OCI-LY3 (cell line): ENCODE measurements at regions not wholly inside any gene's neighbourhood (a gene's known extent, or its start where the extent isn't known, plus 50 kb on each side); places are given as distances from the start of the nearest gene placed in this dataset.

Source experiments
- H2AFZ ChIP-seq: fragments of 200-600, 300-600 bp; shearing (Covaris generic); 2 replicates; pipeline ENCODE4 v1.6.0; 2014; ENCODE audit warnings: antibody characterized with exemption, low read depth, low read length
- H3K27ac ChIP-seq: fragments of 200-600, 300-600 bp; sonication (generic); 2 replicates; pipeline ENCODE4 v1.5.1; 2014; ENCODE audit warnings: mild to moderate bottlenecking, low read length, moderate library complexity, mixed read lengths
- H3K27me3 ChIP-seq: fragments of 200-600, 300-600 bp; sonication (generic); 2 replicates; pipeline ENCODE4 v1.6.1; 2014; ENCODE audit warnings: low read depth, low read length, mixed read lengths
- H3K36me3 ChIP-seq: fragments of 200-600, 300-600 bp; sonication (generic); replicated peaks from 2 replicates; pipeline ENCODE3; 2014; ENCODE audit warnings: low read depth, low read length, mixed read lengths
- H3K4me1 ChIP-seq: fragments of 300-600, 200-600 bp; sonication (generic); 2 replicates; pipeline ENCODE4 v1.6.1; 2014; ENCODE audit warnings: low read length, mixed read lengths
- H3K4me2 ChIP-seq: fragments of 200-600, 300-600 bp; sonication (generic); 2 replicates; pipeline ENCODE4 v1.6.1; 2014; ENCODE audit warnings: low read length, mixed read lengths
- H3K4me3 ChIP-seq: fragments of 300-600, 200-600 bp; sonication (generic); 2 replicates; pipeline ENCODE4 v1.5.1; 2014; ENCODE audit warnings: antibody characterized with exemption, mild to moderate bottlenecking, low read length, moderate library complexity
- H3K79me2 ChIP-seq: fragments of 300-600, 200-600 bp; shearing (Covaris generic); 2 replicates; pipeline ENCODE4 v1.6.1; 2014; ENCODE audit warnings: mild to moderate bottlenecking, low read length, mixed read lengths
- H3K9ac ChIP-seq: fragments of 300-600, 200-600 bp; shearing (Covaris generic); 2 replicates; pipeline ENCODE4 v1.6.0; 2014; ENCODE audit warnings: mild to moderate bottlenecking, low read length, moderate library complexity
- H3K9me3 ChIP-seq: fragments of 200-600, 300-600 bp; shearing (Covaris generic); 2 replicates; pipeline ENCODE4 v1.6.1; 2014; ENCODE audit warnings: low read length, mixed read lengths; ENCODE audit not compliant: insufficient read depth
- H4K20me1 ChIP-seq: fragments of 200-600, 300-600 bp; sonication (generic); 2 replicates; pipeline ENCODE4 v1.6.1; 2016; ENCODE audit warnings: low read length, mixed read lengths; ENCODE audit not compliant: insufficient read depth
- EZH2phosphoT487 ChIP-seq: fragments of 200-600 bp; shearing (Covaris generic); IDR thresholded peaks from 2 replicates; pipeline ENCODE4 v1.6.1; 2018; ENCODE audit warnings: antibody characterized with exemption, mixed run types, low read depth
- TF ChIP-seq, protein P1 (sequence below): fragments of 200-600, 300-600 bp; sonication (generic); IDR thresholded peaks from 2 replicates; pipeline ENCODE4 v1.5.1; 2014; ENCODE audit warnings: antibody characterized with exemption, low read length, low read depth

DNA sequence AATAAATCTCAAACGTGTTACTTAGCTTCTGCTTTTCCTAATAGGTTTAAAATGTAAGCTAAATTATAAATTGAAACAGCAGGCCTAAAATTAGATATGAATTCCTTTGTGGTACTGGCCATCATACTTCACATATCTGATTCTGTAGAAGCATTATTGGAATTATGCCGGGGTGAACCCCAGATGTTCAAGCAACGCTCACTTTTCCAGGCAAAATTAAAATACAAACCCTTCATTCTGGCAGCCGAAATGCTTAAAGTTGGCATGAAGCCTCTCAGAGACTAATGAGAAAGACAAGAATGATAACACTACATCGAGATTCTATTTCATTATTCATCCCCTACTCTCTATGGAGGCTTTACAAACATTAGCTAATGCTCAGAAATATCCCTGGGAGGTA is 1352.7 kb upstream of the ADGRL2 start:
- no peaks in the 10 kb centered on the region for H3K36me3 ChIP-seq
- no peaks in the 10 kb centered on the region for H3K9me3 ChIP-seq
- TF ChIP-seq, protein P1, sequence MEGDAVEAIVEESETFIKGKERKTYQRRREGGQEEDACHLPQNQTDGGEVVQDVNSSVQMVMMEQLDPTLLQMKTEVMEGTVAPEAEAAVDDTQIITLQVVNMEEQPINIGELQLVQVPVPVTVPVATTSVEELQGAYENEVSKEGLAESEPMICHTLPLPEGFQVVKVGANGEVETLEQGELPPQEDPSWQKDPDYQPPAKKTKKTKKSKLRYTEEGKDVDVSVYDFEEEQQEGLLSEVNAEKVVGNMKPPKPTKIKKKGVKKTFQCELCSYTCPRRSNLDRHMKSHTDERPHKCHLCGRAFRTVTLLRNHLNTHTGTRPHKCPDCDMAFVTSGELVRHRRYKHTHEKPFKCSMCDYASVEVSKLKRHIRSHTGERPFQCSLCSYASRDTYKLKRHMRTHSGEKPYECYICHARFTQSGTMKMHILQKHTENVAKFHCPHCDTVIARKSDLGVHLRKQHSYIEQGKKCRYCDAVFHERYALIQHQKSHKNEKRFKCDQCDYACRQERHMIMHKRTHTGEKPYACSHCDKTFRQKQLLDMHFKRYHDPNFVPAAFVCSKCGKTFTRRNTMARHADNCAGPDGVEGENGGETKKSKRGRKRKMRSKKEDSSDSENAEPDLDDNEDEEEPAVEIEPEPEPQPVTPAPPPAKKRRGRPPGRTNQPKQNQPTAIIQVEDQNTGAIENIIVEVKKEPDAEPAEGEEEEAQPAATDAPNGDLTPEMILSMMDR = no peak
- no peak for TF ChIP-seq EZH2phosphoT487
- H3K4me2 ChIP-seq = no peak overlapping the region
- no peaks in the 10 kb centered on the region for H3K79me2 ChIP-seq
- H3K27me3 ChIP-seq = no peaks in the 10 kb centered on the region
- no peaks in the 10 kb centered on the region for H4K20me1 ChIP-seq
- no peak overlapping the region for H3K9ac ChIP-seq
- H2AFZ ChIP-seq = no peak overlapping the region
- no peaks in the 10 kb centered on the region for H3K4me1 ChIP-seq
- no peak overlapping the region for H3K4me3 ChIP-seq
- H3K27ac ChIP-seq = no peak overlapping the region

DNA sequence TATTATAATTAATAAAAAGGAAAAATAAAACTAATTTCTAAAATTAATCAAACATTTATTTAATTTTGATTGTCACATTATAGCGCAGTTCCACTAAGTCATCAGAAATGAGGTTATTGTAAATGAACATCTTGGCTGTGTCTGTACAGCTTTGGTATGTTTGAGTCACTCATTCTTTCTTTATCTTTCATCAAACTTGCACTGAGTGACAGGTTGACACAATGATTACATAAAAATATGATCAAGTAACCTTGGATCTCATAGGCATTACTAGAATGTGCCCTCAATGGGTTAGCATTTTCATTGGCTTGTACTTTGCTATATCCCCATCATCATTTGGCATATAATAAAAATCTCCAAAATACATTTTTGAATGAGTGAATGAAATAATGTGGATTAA is 1353.2 kb upstream of the ADGRL2 start:
- no peaks in the 10 kb centered on the region for H3K79me2 ChIP-seq
- no peaks in the 10 kb centered on the region for H3K4me1 ChIP-seq
- TF ChIP-seq EZH2phosphoT487 = no peak
- no peaks in the 10 kb centered on the region for H3K36me3 ChIP-seq
- H3K4me2 ChIP-seq = no peak overlapping the region
- H3K27ac ChIP-seq = no peak overlapping the region
- H2AFZ ChIP-seq = no peak overlapping the region
- no peaks in the 10 kb centered on the region for H3K9me3 ChIP-seq
- H3K9ac ChIP-seq = no peak overlapping the region
- H3K4me3 ChIP-seq = no peak overlapping the region
- H3K27me3 ChIP-seq = no peaks in the 10 kb centered on the region
- H4K20me1 ChIP-seq = no peaks in the 10 kb centered on the region

DNA sequence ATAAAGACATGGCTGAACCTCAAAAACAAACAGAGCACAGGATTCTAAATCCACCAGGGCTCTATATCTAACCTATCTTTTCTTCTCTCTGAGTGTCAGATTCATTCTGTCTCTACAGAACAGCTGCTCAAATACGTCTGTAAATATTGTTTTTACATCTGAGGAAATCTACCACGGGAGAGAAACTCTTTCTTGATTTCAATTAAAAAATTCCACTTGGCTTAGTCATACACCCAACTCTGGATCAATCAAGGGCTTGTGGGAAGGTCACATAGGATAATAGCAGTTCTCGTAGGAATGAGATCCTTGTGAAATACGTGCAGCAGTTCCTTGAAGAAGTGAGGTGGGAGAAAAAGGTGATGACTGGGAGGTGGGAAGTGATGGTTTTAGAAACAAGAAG is 1355.7 kb upstream of the ADGRL2 start:
- H3K9ac ChIP-seq = no peak overlapping the region
- no peaks in the 10 kb centered on the region for H4K20me1 ChIP-seq
- no peaks in the 10 kb centered on the region for H3K9me3 ChIP-seq
- H2AFZ ChIP-seq = no peak overlapping the region
- no peaks in the 10 kb centered on the region for H3K4me1 ChIP-seq
- TF ChIP-seq, protein P1 = no peak
- TF ChIP-seq EZH2phosphoT487 = no peak
- no peaks in the 10 kb centered on the region for H3K79me2 ChIP-seq
- H3K4me3 ChIP-seq = no peak overlapping the region
- H3K27me3 ChIP-seq = no peaks in the 10 kb centered on the region
- no peaks in the 10 kb centered on the region for H3K36me3 ChIP-seq
- no peak overlapping the region for H3K27ac ChIP-seq
- no peak overlapping the region for H3K4me2 ChIP-seq

DNA sequence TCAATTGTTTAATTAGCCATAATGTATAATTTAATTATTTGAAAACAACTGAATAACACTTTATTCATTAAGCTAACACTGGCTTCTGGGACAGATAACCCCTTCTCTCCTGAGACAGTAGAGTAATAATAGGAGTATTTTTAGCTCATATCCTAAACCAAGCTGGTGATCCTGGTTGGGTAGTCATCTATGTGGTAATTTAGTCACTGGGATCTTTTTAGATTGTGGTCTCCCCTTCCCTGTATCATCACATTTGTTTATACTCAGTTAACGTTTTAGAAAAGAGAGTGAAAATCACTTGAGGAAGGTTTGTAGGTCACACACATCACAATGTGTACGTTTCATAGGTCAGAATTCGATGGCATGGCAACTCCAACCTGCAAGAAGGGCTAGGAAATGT is 1356.6 kb upstream of the ADGRL2 start:
- Histone ChIP-seq H3K4me2 (no peak overlapping the region), H3K27me3 (no peaks in the 10 kb centered on the region), H3K36me3 (no peaks in the 10 kb centered on the region), H3K4me3 (no peak overlapping the region), H4K20me1 (no peaks in the 10 kb centered on the region), H3K9ac (no peak overlapping the region), H3K27ac (no peak overlapping the region), H3K9me3 (no peaks in the 10 kb centered on the region), H3K79me2 (no peaks in the 10 kb centered on the region), H2AFZ (no peak overlapping the region), H3K4me1 (no peaks in the 10 kb centered on the region)
- no peak for TF ChIP-seq EZH2phosphoT487
- TF ChIP-seq, protein P1 = no peak

DNA sequence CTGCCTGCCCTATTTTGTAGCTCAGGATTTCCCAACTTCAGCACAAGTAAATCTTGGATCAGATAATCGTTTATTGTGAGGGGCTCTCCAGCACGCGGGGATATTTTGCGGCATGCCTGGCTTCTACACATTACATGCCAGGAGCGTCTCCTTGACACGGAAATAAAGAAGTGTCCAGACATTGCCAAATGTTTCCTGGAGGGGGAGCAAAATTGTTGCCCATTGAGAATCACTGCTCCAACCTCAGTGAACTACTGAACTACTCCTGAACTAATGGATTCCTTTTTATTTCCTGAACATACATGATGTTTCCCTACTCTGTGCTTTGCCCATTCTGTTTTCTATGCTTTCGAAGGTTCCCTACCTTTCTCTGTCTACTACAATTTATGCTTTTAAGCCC is 1359.1 kb upstream of the ADGRL2 start:
- Histone ChIP-seq H3K27ac (no peak overlapping the region), H4K20me1 (no peaks in the 10 kb centered on the region), H3K4me1 (no peaks in the 10 kb centered on the region), H3K36me3 (no peaks in the 10 kb centered on the region), H3K79me2 (no peaks in the 10 kb centered on the region), H3K27me3 (no peaks in the 10 kb centered on the region), H3K9ac (no peak overlapping the region), H3K4me2 (no peak overlapping the region), H3K9me3 (no peaks in the 10 kb centered on the region), H3K4me3 (no peak overlapping the region), H2AFZ (no peak overlapping the region)
- no peak for TF ChIP-seq EZH2phosphoT487
- TF ChIP-seq, protein P1 = no peak
